ENCODE measurements at regions not wholly inside any gene's neighbourhood (a gene's known extent, or its start where the extent isn't known, plus 50 kb on each side); places are given as distances from the start of the nearest gene placed in this dataset.
A peak's percentile ranks its signal among the peaks of the same experiment; 100 is the strongest.

DNA sequence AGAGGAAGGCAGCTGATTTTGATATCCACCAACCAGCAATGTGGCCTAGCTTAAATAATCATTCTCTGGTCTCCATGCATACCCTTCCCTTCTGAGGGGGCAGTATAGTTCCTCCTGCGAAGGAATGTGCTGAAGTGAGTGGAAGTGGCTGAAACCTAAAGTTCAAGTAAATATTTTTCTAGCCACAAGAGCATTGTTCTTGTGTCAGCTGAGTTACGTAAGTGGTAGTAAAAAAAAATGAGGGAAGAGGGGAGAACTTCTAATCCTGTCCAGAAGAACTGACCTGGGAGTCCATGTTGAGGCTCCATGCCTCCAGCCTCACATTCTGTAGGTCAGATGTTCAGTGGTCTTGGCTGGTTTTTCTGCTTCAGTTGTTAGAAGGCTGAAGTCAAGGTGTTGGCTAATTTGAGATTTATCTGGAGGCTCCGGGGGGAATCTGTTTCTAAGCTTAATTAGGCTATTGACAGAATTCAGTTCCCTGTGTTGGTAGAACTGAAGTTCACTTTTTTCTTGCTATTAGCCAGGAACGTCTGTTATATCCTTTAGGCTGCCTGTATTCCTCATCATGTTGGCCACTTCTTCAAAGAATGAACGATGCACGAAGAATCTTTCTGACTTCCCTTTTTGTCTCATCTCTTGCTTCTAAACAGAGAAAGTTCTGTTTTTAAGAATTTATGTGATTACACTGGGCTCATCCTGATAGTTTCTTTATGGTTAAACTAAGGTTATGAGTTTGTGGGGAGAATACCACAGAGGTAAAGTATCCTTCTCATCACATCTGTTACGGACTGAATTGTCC, 207.1 kb upstream of the PRSS16 start (continued):
- TF ChIP-seq THAP11 (CRISPR knock-in tag; IDR thresholded peaks at IDR 0.05) (no peak), ZNF773 (CRISPR knock-in tag; IDR thresholded peaks at IDR 0.05; ENCODE audit: borderline replicate concordance) (no peak), ZNF362 (CRISPR knock-in tag; IDR thresholded peaks at IDR 0.05; ENCODE audit: borderline replicate concordance) (peak; percentile 93), CBX1 (IDR thresholded peaks at IDR 0.05; ENCODE audit: low read depth) (no peak), RXRB (CRISPR knock-in tag; IDR thresholded peaks at IDR 0.05; ENCODE audit: borderline replicate concordance) (peak; percentile 76; the same call in 1 of the 2 replicates), PHF20 (CRISPR knock-in tag; IDR thresholded peaks at IDR 0.05) (no peak), POLR2A (IDR thresholded peaks at IDR 0.05; ENCODE audit: insufficient read depth in 1 of 2, low read depth in 2 of 2, low read length in 2 of 2) (no peak), TAF15 (IDR thresholded peaks at IDR 0.05; ENCODE audit: low read depth, low read length, poor library complexity, severe bottlenecking) (no peak), ZNF296 (CRISPR knock-in tag; conservative IDR thresholded peaks at IDR 0.05) (no peak), HMG20A (CRISPR knock-in tag; IDR thresholded peaks at IDR 0.05; ENCODE audit: borderline replicate concordance) (peak; percentile 28; the same call in 1 of the 2 replicates), ZNF235 (CRISPR knock-in tag; IDR thresholded peaks at IDR 0.05; ENCODE audit: borderline replicate concordance) (no peak), SKI (IDR thresholded peaks at IDR 0.05; ENCODE audit: partially characterized antibody) (no peak), KDM6A (CRISPR knock-in tag; IDR thresholded peaks at IDR 0.05; ENCODE audit: low read depth) (no peak; the same call in 1 of the 2 replicates), ZNF670 (CRISPR knock-in tag; IDR thresholded peaks at IDR 0.05; ENCODE audit: borderline replicate concordance) (0 out of 2 replicates have a peak, but pooled peaks have one; percentile 23), NR2F2 (IDR thresholded peaks at IDR 0.05; ENCODE audit: borderline replicate concordance, low read depth) (no peak), ZNF850 (CRISPR knock-in tag; conservative IDR thresholded peaks at IDR 0.05) (no peak), ZNF24 (IDR thresholded peaks at IDR 0.05) (no peak), KLF15 (CRISPR knock-in tag; IDR thresholded peaks at IDR 0.05; ENCODE audit: borderline replicate concordance) (no peak), U2AF1 (optimal IDR thresholded peaks at IDR 0.05; ENCODE audit: low read depth, low read length) (no peak), EED (CRISPR knock-in tag; IDR thresholded peaks at IDR 0.05) (no peak), FOSL2 (CRISPR knock-in tag; IDR thresholded peaks at IDR 0.05) (no peak), PRDM10 (CRISPR knock-in tag; IDR thresholded peaks at IDR 0.05; ENCODE audit: low read depth) (0 out of 2 replicates have a peak, but pooled peaks have one; percentile 26)
- TF ChIP-seq, protein P1, sequence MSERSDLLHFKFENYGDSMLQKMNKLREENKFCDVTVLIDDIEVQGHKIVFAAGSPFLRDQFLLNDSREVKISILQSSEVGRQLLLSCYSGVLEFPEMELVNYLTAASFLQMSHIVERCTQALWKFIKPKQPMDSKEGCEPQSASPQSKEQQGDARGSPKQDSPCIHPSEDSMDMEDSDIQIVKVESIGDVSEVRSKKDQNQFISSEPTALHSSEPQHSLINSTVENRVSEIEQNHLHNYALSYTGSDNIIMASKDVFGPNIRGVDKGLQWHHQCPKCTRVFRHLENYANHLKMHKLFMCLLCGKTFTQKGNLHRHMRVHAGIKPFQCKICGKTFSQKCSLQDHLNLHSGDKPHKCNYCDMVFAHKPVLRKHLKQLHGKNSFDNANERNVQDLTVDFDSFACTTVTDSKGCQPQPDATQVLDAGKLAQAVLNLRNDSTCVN (CRISPR knock-in tag; IDR thresholded peaks at IDR 0.05; ENCODE audit: borderline replicate concordance), result peak; percentile 59; the same call in 1 of the 2 replicates
- TF ChIP-seq, protein P2, sequence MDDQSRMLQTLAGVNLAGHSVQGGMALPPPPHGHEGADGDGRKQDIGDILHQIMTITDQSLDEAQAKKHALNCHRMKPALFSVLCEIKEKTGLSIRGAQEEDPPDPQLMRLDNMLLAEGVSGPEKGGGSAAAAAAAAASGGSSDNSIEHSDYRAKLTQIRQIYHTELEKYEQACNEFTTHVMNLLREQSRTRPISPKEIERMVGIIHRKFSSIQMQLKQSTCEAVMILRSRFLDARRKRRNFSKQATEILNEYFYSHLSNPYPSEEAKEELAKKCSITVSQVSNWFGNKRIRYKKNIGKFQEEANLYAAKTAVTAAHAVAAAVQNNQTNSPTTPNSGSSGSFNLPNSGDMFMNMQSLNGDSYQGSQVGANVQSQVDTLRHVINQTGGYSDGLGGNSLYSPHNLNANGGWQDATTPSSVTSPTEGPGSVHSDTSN (CRISPR knock-in tag; IDR thresholded peaks at IDR 0.05; ENCODE audit: borderline replicate concordance), result no peak

All from HepG2 (cell line).